ENCODE measurements at regions not wholly inside any gene's neighbourhood (a gene's known extent, or its start where the extent isn't known, plus 50 kb on each side); places are given as distances from the start of the nearest gene placed in this dataset.

DNA sequence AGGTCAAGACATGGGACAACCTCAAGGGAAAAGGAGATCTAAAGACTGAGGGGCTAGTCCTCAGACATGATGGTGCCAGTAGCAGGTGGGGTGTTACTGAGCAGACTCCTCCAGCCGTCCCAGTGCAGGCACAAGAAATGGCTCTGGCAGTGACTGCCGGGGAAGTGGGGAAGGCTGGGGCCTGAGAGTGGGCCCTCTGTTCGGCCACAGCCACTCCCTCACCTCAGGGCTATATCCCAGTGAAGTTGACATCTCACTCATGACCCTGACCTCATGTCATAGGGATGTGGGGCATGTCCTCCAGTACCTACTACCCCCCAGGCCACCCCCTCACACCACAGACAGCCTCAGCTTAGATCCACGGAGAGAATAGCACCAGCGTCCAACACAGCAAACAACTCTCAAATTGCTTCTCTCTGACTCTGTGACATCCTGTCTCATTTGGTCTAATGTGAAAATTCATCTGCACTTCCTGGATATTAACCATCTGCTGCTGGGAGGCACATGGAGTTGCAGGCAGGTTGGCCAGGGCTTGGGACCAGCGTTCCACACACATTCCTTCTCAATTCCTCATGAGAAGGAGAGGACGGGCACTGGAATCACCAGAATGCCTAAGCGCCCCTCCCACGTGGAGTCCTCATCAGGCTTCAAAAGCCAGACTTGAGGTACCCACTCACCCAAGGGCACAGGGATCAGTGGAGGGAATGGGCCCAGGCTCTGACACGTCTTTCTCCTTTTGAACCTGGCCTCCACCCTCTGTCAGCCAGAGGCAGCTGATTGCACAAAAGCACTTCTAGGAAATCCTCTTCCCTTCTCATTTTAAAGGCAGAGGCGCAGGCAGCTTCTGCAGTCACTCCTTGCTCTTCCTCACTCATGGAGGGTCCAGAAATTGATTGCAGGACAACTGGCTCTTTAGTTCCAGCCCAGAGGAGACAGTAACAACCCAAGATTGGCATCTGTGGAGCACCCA lies 163.6 kb upstream of the CST7 start:
- TF ChIP-seq POLR2AphosphoS5 (IDR thresholded peaks at IDR 0.05; ENCODE audit: borderline replicate concordance, low read depth, low read length) (no peak), EZH2 (IDR thresholded peaks at IDR 0.05) (no peak)

Measured in SK-N-MC (cell line).